Fibroblast of lung (primary cell): ENCODE measurements at regions not wholly inside any gene's neighbourhood (a gene's known extent, or its start where the extent isn't known, plus 50 kb on each side); places are given as distances from the start of the nearest gene placed in this dataset.

Experiments
- DNase-seq, 2 donors: peaks; one replicate each; pipeline versions ENCODE4 v3.0.0 to v3.0.0-alpha.2; 2010; ENCODE audit warnings: low read depth in 2 of 2
- H2AFZ ChIP-seq: 2 replicates; pipeline ENCODE4 v1.5.1; 2012; ENCODE audit warnings: low read length, control low read depth, inconsistent platforms
- H3K27ac ChIP-seq: 2 replicates; pipeline ENCODE4 v1.5.1; 2011; ENCODE audit warnings: low read length, control low read depth; ENCODE audit not compliant: insufficient read depth
- H3K27me3 ChIP-seq: 2 replicates; pipeline ENCODE4 v1.5.1; 2011; ENCODE audit warnings: mild to moderate bottlenecking, low read length; ENCODE audit not compliant: control insufficient read depth, insufficient read depth
- H3K36me3 ChIP-seq: 2 replicates; pipeline ENCODE4 v1.5.1; 2011; ENCODE audit warnings: low read length; ENCODE audit not compliant: control insufficient read depth, insufficient read depth
- H3K4me1 ChIP-seq: 2 replicates; pipeline ENCODE4 v1.5.1; 2011; ENCODE audit warnings: low read length; ENCODE audit not compliant: control insufficient read depth, insufficient read depth; ENCODE audit errors: extremely low read depth
- H3K4me2 ChIP-seq: 2 replicates; pipeline ENCODE4 v1.5.1; 2011; ENCODE audit warnings: low read length, control low read depth; ENCODE audit not compliant: insufficient read depth; ENCODE audit errors: extremely low read depth
- H3K4me3 ChIP-seq, 4 experiments: fragments of 200-600 bp in 1 of 4; sonication (generic) in 1 of 4; replicated peaks in 1 of 4; 2 replicates each; pipeline ENCODE4 v1.5.1; 2011 to 2016; ENCODE audit warnings: low read length in 4 of 4, low read depth in 3 of 4, mild to moderate bottlenecking in 3 of 4, control low read depth in 2 of 4, inconsistent platforms in 1 of 4, mixed read lengths in 1 of 4; ENCODE audit not compliant: insufficient read depth in 1 of 4; ENCODE audit errors: control extremely low read depth in 1 of 4
- H3K79me2 ChIP-seq: 2 replicates; pipeline ENCODE4 v1.5.1; 2012; ENCODE audit warnings: mild to moderate bottlenecking, low read length, inconsistent platforms; ENCODE audit not compliant: control insufficient read depth, insufficient read depth
- H3K9ac ChIP-seq: 2 replicates; pipeline ENCODE4 v1.5.1; 2011; ENCODE audit warnings: mild to moderate bottlenecking, low read length, control low read depth; ENCODE audit not compliant: insufficient read depth
- H3K9me3 ChIP-seq: 2 replicates; pipeline ENCODE4 v1.5.1; 2012; ENCODE audit warnings: low read depth, low read length; ENCODE audit not compliant: control insufficient read depth, insufficient read depth
- H4K20me1 ChIP-seq: 2 replicates; pipeline ENCODE4 v1.5.1; 2011; ENCODE audit warnings: low read length; ENCODE audit not compliant: control insufficient read depth, insufficient read depth; ENCODE audit errors: extremely low read depth
- EZH2 ChIP-seq: IDR thresholded peaks from 2 replicates; pipeline ENCODE4 v1.5.1; 2012; ENCODE audit warnings: low read length, control low read depth, mild to moderate bottlenecking; ENCODE audit errors: missing control alignments
- TF ChIP-seq, protein P1 (sequence below), 2 donors: IDR thresholded peaks in 1 of 2; conservative IDR thresholded peaks in 1 of 2; 1 replicate in 1 of 2; 2 replicates in 1 of 2; pipeline ENCODE4 v1.5.1; 2011 to 2012; ENCODE audit warnings: low read length in 2 of 2, control low read depth in 1 of 2, inconsistent platforms in 1 of 2, low read depth in 1 of 2, mild to moderate bottlenecking in 1 of 2

DNA sequence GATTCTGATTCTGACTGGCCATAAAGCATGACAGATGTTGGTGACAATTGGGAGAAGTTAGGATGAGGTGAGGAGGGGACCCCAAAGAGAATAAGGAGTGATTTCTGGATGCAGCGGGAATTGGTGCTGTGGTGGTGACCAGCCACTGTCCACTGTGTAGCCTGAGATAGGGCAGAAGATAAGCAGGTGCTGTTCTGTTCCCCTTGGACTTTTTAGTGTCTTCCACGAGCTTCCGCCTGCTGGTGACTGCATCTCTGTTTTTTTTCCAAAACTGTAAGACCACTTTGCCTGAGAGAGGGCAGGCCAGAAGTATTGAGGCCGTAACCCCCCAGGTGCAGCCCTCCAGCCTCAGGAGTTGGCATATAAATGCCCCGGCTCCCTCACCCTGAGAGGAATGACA, 161.2 kb upstream of the MYL2 start:
- no peak for DNase-seq
- Histone ChIP-seq H3K36me3 (no peaks in the 10 kb centered on the region), H3K27me3 (no peaks in the 10 kb centered on the region)

GRCh38 chr12:111078731-111079130, 158.4 kb upstream of the MYL2 start:
- Histone ChIP-seq H3K9me3 (no peaks in the 10 kb centered on the region), H4K20me1 (no peaks in the 10 kb centered on the region), H3K4me2 (no peak overlapping the region), H3K79me2 (no peaks in the 10 kb centered on the region), H3K27me3 (no peaks in the 10 kb centered on the region), H3K4me1 (no peaks in the 10 kb centered on the region), H3K4me3 (no peak overlapping the region), H2AFZ (no peak overlapping the region), H3K27ac (no peak overlapping the region), H3K36me3 (no peaks in the 10 kb centered on the region), H3K9ac (no peak overlapping the region)
- TF ChIP-seq, protein P1, sequence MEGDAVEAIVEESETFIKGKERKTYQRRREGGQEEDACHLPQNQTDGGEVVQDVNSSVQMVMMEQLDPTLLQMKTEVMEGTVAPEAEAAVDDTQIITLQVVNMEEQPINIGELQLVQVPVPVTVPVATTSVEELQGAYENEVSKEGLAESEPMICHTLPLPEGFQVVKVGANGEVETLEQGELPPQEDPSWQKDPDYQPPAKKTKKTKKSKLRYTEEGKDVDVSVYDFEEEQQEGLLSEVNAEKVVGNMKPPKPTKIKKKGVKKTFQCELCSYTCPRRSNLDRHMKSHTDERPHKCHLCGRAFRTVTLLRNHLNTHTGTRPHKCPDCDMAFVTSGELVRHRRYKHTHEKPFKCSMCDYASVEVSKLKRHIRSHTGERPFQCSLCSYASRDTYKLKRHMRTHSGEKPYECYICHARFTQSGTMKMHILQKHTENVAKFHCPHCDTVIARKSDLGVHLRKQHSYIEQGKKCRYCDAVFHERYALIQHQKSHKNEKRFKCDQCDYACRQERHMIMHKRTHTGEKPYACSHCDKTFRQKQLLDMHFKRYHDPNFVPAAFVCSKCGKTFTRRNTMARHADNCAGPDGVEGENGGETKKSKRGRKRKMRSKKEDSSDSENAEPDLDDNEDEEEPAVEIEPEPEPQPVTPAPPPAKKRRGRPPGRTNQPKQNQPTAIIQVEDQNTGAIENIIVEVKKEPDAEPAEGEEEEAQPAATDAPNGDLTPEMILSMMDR (conservative IDR thresholded peaks at IDR 0.05 in 1 of 2, IDR thresholded peaks at IDR 0.05 in 1 of 2; ENCODE audit: low read depth in 1 of 2, low read length in 2 of 2) = no peak
- TF ChIP-seq EZH2 = no peak
- DNase-seq = no peak

More for the DNA sequence above, 161.2 kb upstream of the MYL2 start:
- TF ChIP-seq EZH2 = no peak
- TF ChIP-seq, protein P1 (conservative IDR thresholded peaks at IDR 0.05 in 1 of 2, IDR thresholded peaks at IDR 0.05 in 1 of 2; ENCODE audit: low read depth in 1 of 2, low read length in 2 of 2) = no peak
- no peaks in the 10 kb centered on the region for H3K79me2 ChIP-seq
- H3K9me3 ChIP-seq = no peaks in the 10 kb centered on the region
- H3K27ac ChIP-seq = no peak overlapping the region
- H3K9ac ChIP-seq = no peak overlapping the region
- H3K4me1 ChIP-seq = no peaks in the 10 kb centered on the region
- no peak overlapping the region for H2AFZ ChIP-seq
- H3K4me2 ChIP-seq = no peak overlapping the region
- no peak overlapping the region for H3K4me3 ChIP-seq
- no peaks in the 10 kb centered on the region for H4K20me1 ChIP-seq

DNA sequence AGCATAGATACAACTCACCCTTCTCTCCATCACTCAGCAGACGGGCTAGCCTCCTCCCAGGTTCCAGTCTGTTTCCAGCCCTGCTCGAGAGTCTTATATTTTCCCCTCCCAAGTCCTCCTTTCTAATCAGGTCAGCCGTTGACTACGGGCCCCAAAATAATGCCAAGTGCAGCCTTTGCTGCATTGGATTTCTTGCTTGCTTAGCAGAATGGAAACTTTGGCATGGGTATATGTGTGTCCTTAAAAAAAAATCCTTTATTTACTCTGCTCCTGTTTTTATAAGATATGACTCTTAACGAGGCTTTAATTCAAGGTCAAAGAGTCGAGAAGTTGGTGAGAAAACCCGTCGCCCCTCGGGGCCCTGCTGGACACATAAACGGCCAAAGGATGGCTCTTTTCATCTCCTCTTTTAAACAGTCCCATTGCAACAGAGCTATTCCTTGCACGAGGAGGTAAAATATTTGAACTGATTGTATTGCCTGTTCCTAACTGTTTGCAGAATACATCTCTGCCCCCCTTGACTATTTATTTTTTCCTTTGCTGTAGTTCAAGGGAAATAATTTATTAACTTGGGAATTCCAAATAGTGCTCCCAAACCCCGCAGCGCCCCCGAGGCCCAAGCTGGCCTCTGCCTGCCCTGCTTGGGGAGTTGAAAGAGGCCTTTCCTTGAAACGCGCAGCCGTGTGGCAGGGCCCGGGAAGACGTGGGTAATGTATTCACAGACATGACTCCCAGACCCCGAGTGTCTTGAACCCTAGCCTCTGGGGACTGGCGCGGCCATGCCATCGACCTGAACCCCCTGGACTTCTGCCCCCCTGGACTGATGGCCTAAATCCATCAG, 156.5 kb upstream of the MYL2 start:
- DNase-seq = no peak
- Histone ChIP-seq H3K9me3 (no peaks in the 10 kb centered on the region), H3K4me2 (no peak overlapping the region), H2AFZ (no peak overlapping the region), H3K27ac (no peak overlapping the region), H4K20me1 (no peaks in the 10 kb centered on the region), H3K36me3 (no peaks in the 10 kb centered on the region), H3K9ac (no peak overlapping the region), H3K4me1 (no peaks in the 10 kb centered on the region), H3K27me3 (no peaks in the 10 kb centered on the region), H3K79me2 (no peaks in the 10 kb centered on the region), H3K4me3 (no peak overlapping the region)
- TF ChIP-seq, protein P1 (conservative IDR thresholded peaks at IDR 0.05 in 1 of 2, IDR thresholded peaks at IDR 0.05 in 1 of 2; ENCODE audit: low read depth in 1 of 2, low read length in 2 of 2) = no peak
- TF ChIP-seq EZH2 = no peak
